ENCODE measurements at regions not wholly inside any gene's neighbourhood (a gene's known extent, or its start where the extent isn't known, plus 50 kb on each side); places are given as distances from the start of the nearest gene placed in this dataset.

- TF ChIP-seq CTCF (IDR thresholded peaks at IDR 0.05; ENCODE audit: insufficient read depth, low read length) (no peak), POLR2AphosphoS5 (IDR thresholded peaks at IDR 0.05; ENCODE audit: low read depth) (no peak), REST (IDR thresholded peaks at IDR 0.05; ENCODE audit: insufficient replicate concordance, low read depth) (no peak), GABPA (IDR thresholded peaks at IDR 0.05; ENCODE audit: low read depth) (no peak), SPI1 (IDR thresholded peaks at IDR 0.05; ENCODE audit: borderline replicate concordance, low read depth) (no peak)
Observed at GRCh38 chr18:44041553-44041952, 639.1 kb upstream of the SETBP1 start.

Measured in HL-60 (cell line).